HFF-Myc (cell line): ENCODE measurements at regions not wholly inside any gene's neighbourhood (a gene's known extent, or its start where the extent isn't known, plus 50 kb on each side); places are given as distances from the start of the nearest gene placed in this dataset.

Source experiments
- DNase-seq: peaks from one replicate; pipeline ENCODE4 v3.0.0-alpha.2; 2011; ENCODE audit warnings: low read depth; ENCODE audit errors: extremely low read depth
- H3K4me3 ChIP-seq: replicated peaks from 2 replicates; pipeline ENCODE4 v1.5.1; 2011; ENCODE audit warnings: low read depth, mild to moderate bottlenecking, control low read depth, low read length
- TF ChIP-seq, protein P1 (sequence below): IDR thresholded peaks from 2 replicates; pipeline ENCODE4 v1.5.1; 2012; ENCODE audit warnings: mild to moderate bottlenecking, low read depth, low read length, control low read depth; ENCODE audit errors: missing control alignments

GRCh38 chr22:26981111-26981510, 323.7 kb downstream of the MIAT start:
- no peak for DNase-seq
- no peak overlapping the region for H3K4me3 ChIP-seq
- TF ChIP-seq, protein P1, sequence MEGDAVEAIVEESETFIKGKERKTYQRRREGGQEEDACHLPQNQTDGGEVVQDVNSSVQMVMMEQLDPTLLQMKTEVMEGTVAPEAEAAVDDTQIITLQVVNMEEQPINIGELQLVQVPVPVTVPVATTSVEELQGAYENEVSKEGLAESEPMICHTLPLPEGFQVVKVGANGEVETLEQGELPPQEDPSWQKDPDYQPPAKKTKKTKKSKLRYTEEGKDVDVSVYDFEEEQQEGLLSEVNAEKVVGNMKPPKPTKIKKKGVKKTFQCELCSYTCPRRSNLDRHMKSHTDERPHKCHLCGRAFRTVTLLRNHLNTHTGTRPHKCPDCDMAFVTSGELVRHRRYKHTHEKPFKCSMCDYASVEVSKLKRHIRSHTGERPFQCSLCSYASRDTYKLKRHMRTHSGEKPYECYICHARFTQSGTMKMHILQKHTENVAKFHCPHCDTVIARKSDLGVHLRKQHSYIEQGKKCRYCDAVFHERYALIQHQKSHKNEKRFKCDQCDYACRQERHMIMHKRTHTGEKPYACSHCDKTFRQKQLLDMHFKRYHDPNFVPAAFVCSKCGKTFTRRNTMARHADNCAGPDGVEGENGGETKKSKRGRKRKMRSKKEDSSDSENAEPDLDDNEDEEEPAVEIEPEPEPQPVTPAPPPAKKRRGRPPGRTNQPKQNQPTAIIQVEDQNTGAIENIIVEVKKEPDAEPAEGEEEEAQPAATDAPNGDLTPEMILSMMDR: no peak

DNA sequence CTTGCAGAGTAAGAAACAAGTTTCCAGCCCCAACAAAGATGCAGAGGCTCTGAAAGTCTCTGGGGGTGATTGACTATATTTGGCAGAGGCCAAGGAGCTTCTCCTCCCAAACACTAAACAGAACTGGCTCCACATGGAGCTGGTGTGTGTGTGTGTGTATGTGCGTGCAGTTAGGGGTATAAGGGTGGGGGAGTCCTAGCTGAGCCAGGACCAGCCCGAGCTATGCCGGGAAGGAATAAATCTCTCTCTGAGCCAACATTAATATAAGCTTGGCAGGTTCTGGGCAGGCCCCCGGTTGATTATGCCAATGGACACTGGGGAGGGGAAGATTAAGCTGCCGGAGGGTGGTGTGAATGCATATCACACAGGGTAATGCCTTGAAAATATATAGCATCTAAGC, 324.2 kb downstream of the MIAT start:
- no peak overlapping the region for H3K4me3 ChIP-seq
- TF ChIP-seq, protein P1: no peak
- DNase-seq: no peak

DNA sequence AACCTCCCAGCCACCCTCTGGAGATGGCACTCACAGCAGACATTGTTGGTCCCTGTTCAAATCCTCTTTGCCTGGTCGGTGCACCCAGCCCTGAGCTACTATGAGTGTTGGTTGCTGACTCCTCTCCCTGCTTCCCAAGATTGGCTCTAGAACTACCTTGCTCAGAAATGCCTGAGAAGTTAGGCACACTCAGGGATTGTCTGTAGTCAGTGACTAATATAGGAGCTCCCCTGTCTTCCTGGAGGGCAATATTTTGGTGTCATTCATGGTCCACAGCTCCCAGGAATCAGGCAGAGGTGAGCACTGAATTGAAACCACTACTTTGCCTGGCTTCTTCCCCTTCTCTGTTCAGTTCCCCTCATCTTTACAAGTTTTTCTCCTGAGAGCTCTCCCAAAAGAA, 325.9 kb downstream of the MIAT start:
- no peak overlapping the region for H3K4me3 ChIP-seq
- TF ChIP-seq, protein P1: no peak
- DNase-seq: no peak

- no peak overlapping the region for H3K4me3 ChIP-seq
- TF ChIP-seq, protein P1: no peak
- DNase-seq: no peak
Observed at GRCh38 chr22:26985206-26985605, 327.8 kb downstream of the MIAT start.

DNA sequence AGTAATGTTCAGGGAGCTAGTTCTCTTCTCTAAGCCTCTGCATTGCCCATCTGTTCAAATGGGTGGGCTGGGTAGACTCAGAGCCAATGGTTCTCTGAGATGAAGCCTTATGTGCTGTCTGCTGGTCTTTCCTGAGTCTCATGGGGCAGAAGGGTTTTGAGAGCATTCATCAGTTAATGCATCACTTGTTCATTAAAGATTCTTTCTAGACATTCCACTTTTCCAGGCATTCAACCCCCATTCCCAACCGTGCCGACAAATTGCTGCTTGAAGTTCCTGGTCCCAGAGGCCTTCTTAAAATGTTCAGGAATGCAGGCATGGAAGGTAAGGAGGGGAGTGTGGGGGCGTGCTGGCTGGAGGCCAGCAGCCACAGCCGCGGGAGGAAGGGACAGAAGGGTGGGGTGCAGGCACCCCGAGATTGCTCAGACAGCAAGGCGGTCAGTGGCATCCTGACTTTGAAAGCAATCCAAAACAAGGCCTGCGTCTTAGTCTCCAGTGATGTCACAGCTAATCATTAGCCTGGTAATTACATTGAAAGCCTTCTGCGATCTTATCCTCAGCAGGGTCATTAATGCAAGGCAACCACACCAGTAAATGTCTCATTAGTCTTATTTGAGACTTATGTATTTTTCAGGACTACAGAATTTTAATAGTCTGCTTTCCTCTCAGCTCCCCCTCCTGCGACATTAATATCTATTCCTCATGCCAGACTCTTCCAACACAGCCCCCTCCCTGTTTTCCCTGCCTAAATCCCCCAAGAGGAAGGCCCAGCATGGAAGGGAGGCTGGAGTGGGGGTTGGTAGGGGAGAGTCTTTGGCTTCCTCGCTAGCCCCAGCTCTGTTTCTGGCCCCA, 328.8 kb downstream of the MIAT start:
- no peak for DNase-seq
- H3K4me3 ChIP-seq: no peak overlapping the region
- TF ChIP-seq, protein P1: no peak

- TF ChIP-seq, protein P1: no peak
- no peak overlapping the region for H3K4me3 ChIP-seq
- no peak for DNase-seq
Observed at GRCh38 chr22:26986884-26987283, 329.5 kb downstream of the MIAT start.
